T-helper 17 cell (primary cell): ENCODE measurements at regions not wholly inside any gene's neighbourhood (a gene's known extent, or its start where the extent isn't known, plus 50 kb on each side); places are given as distances from the start of the nearest gene placed in this dataset.

Experiments used
- ATAC-seq: fragments of 150-1000 bp; cut with Tn5 transposase; 2 replicates; pipeline ENCODE4 v1.10.0; 2021; ENCODE audit warnings: mild to moderate bottlenecking, moderate library complexity
- DNase-seq, 3 donors: peaks; one replicate each; pipeline versions ENCODE4 v3.0.0 to v3.0.0-alpha.2; 2020 to 2021
- H3K9me3 ChIP-seq: one replicate; pipeline ENCODE4 v1.7.0; 2013; ENCODE audit warnings: low read length, mild to moderate bottlenecking; ENCODE audit not compliant: control insufficient read depth, poor library complexity, severe bottlenecking
- H3K27ac Mint-ChIP-seq: one replicate; pipeline ENCODE4 v1.8.0; 2022; ENCODE audit warnings: mild to moderate bottlenecking, moderate library complexity, mixed read lengths
- H3K27me3 Mint-ChIP-seq: one replicate; pipeline ENCODE4 v1.8.0; 2022; ENCODE audit warnings: mixed read lengths
- H3K36me3 Mint-ChIP-seq: one replicate; pipeline ENCODE4 v1.8.0; 2022; ENCODE audit warnings: low read depth, mixed read lengths
- H3K4me1 Mint-ChIP-seq: one replicate; pipeline ENCODE4 v1.8.0; 2022; ENCODE audit warnings: mild to moderate bottlenecking, mixed read lengths
- H3K4me3 Mint-ChIP-seq: one replicate; pipeline ENCODE4 v1.8.0; 2022; ENCODE audit warnings: mild to moderate bottlenecking, moderate library complexity, mixed read lengths

DNA sequence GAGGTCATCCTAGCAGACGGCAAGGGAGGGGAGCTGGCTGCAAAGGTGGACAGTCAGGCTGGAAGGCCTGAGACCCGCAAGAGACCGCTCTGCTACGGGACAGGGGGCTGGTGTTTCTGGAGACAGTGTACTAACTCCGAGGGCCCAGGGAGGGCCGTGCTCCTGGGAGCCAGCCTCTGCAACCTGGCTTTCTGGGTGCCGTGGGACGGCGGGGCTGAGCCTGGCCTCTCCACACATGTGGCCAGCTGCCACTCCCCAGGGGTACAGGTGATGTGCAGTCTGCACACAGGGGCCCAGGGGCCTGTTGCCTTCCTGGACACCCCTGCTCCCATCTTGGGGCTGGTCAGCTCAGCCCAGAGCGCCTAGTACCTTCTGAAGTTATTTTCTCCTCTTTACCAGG is 92.2 kb downstream of the MRPL36 start:
- DNase-seq (no peak), ATAC-seq (no peak)
- no peak overlapping the region for H3K27ac Mint-ChIP-seq
- peaks cover 63% of the 10 kb centered on the region for H3K27me3 Mint-ChIP-seq
- H3K4me3 Mint-ChIP-seq = no peak overlapping the region
- H3K4me1 Mint-ChIP-seq = peaks cover 6% of the 10 kb centered on the region
- H3K9me3 ChIP-seq = no peaks in the 10 kb centered on the region
- peaks cover 11% of the 10 kb centered on the region for H3K36me3 Mint-ChIP-seq

DNA sequence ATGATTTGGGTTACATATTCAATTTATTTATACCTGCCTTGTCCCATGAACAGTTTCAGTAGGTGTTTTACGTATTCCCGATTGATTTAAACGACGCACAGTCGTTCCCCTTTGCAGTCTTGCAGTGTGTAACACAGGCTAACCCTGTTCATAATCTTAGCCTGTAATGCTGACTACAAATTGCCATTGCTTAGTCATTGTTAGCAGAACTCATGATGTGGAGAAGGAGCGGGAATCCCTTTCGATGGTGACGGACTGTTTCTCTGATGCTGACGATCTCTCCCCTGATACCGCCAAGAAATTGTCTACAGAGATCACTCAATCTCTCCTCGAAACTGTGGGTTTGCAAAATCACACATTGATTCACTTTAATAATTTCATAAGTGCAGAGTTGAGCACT is 93.2 kb downstream of the MRPL36 start:
- no peaks in the 10 kb centered on the region for H3K9me3 ChIP-seq
- no peak overlapping the region for H3K27ac Mint-ChIP-seq
- DNase-seq (no peak), ATAC-seq (no peak)
- H3K4me1 Mint-ChIP-seq = peaks cover 6% of the 10 kb centered on the region
- H3K27me3 Mint-ChIP-seq = peaks cover 73% of the 10 kb centered on the region
- no peak overlapping the region for H3K4me3 Mint-ChIP-seq
- peaks cover 11% of the 10 kb centered on the region for H3K36me3 Mint-ChIP-seq

GRCh38 chr5:1706021-1706420 is 93.6 kb downstream of the MRPL36 start:
- H3K36me3 Mint-ChIP-seq = peaks cover 11% of the 10 kb centered on the region

GRCh38 chr5:1704676-1705075 is 95.0 kb downstream of the MRPL36 start:
- Mint-ChIP-seq H3K4me3 (no peak overlapping the region), H3K4me1 (peaks cover 6% of the 10 kb centered on the region), H3K36me3 (peaks cover 11% of the 10 kb centered on the region), H3K27me3 (peaks cover 82% of the 10 kb centered on the region), H3K27ac (no peak overlapping the region)
- no peaks in the 10 kb centered on the region for H3K9me3 ChIP-seq
- DNase-seq = no peak
- no peak for ATAC-seq

More at GRCh38 chr5:1706021-1706420, 93.6 kb downstream of the MRPL36 start:
- Mint-ChIP-seq H3K27me3 (peaks cover 77% of the 10 kb centered on the region), H3K27ac (no peak overlapping the region), H3K4me3 (no peak overlapping the region), H3K4me1 (peaks cover 6% of the 10 kb centered on the region)
- H3K9me3 ChIP-seq = no peaks in the 10 kb centered on the region
- DNase-seq = no peak
- ATAC-seq = no peak

- H3K4me1 Mint-ChIP-seq = peaks cover 4% of the 10 kb centered on the region
- H3K36me3 Mint-ChIP-seq = peaks cover 11% of the 10 kb centered on the region
- no peak for DNase-seq
- peaks cover 82% of the 10 kb centered on the region for H3K27me3 Mint-ChIP-seq
- no peak for ATAC-seq
- H3K4me3 Mint-ChIP-seq = no peak overlapping the region
- no peaks in the 10 kb centered on the region for H3K9me3 ChIP-seq
- H3K27ac Mint-ChIP-seq = no peak overlapping the region
Observed at GRCh38 chr5:1704266-1704665, 95.4 kb downstream of the MRPL36 start.

GRCh38 chr5:1703352-1704050 is 96.1 kb downstream of the MRPL36 start:
- H3K9me3 ChIP-seq = no peaks in the 10 kb centered on the region
- no peak overlapping the region for H3K27ac Mint-ChIP-seq
- ATAC-seq = no peak
- peaks cover 80% of the 10 kb centered on the region for H3K27me3 Mint-ChIP-seq
- H3K4me1 Mint-ChIP-seq = no peaks in the 10 kb centered on the region
- H3K36me3 Mint-ChIP-seq = peaks cover 7% of the 10 kb centered on the region
- no peak overlapping the region for H3K4me3 Mint-ChIP-seq
- no peak for DNase-seq

DNA sequence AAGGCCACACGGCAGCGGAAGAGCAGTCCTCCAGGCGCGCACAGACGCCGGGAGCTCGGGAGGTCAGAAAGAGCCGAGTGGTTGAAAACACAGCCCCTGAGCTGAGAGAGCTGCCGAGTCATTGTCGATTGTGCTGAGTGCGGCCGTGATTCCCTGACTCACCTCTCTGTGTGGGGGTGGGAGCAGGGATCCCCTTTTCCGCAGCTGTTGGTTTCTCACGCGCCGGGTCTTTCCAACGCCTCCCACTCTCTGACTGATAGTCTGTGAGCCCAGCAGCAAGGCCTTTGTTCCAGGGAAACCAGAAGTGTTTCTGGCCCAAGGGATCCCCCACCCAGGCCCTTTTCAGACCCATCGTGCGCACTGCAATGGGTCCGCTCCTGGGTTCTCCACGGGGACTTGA is 97.3 kb downstream of the MRPL36 start:
- H3K27me3 Mint-ChIP-seq = peaks cover 80% of the 10 kb centered on the region
- H3K4me1 Mint-ChIP-seq = no peaks in the 10 kb centered on the region
- ATAC-seq = no peak
- no peak overlapping the region for H3K4me3 Mint-ChIP-seq
- H3K27ac Mint-ChIP-seq = no peak overlapping the region
- DNase-seq = no peak
- no peaks in the 10 kb centered on the region for H3K9me3 ChIP-seq
- H3K36me3 Mint-ChIP-seq = peaks cover 4% of the 10 kb centered on the region

DNA sequence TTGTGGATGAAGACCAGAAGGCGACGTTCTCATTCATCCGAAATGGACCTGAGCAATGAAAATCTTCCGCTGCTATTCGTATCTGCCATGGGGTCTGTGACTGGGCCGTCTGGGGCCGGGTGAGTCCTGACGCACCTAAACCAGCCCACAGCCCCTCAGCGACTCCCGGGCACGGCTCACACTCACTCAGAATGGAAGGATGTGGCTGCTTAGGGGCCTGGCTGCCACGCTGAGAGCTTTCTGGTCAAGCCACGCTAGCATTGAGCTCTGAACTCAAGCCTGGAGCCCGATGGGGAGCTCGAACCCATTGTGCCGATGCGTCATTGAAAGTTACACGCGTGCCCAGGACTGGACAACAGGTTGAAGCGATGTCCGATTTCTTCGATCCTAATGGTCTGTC is 97.8 kb downstream of the MRPL36 start:
- DNase-seq (no peak), ATAC-seq (no peak)
- Mint-ChIP-seq H3K27me3 (peaks cover 78% of the 10 kb centered on the region), H3K27ac (no peak overlapping the region), H3K36me3 (peaks cover 4% of the 10 kb centered on the region), H3K4me3 (no peak overlapping the region), H3K4me1 (no peaks in the 10 kb centered on the region)
- no peaks in the 10 kb centered on the region for H3K9me3 ChIP-seq

GRCh38 chr5:1701216-1701864 is 98.3 kb downstream of the MRPL36 start:
- Mint-ChIP-seq H3K4me3 (no peak overlapping the region), H3K27me3 (peaks cover 78% of the 10 kb centered on the region), H3K4me1 (no peaks in the 10 kb centered on the region), H3K36me3 (peaks cover 6% of the 10 kb centered on the region), H3K27ac (no peak overlapping the region)
- no peak for DNase-seq
- no peak for ATAC-seq
- no peaks in the 10 kb centered on the region for H3K9me3 ChIP-seq

- no peak for ATAC-seq
- H3K27me3 Mint-ChIP-seq = peaks cover 71% of the 10 kb centered on the region
- H3K4me3 Mint-ChIP-seq = no peak overlapping the region
- H3K9me3 ChIP-seq = no peaks in the 10 kb centered on the region
- H3K4me1 Mint-ChIP-seq = no peaks in the 10 kb centered on the region
- no peak overlapping the region for H3K27ac Mint-ChIP-seq
- no peak for DNase-seq
- H3K36me3 Mint-ChIP-seq = peaks cover 6% of the 10 kb centered on the region
Observed at GRCh38 chr5:1699394-1699793, 100.2 kb downstream of the MRPL36 start.

GRCh38 chr5:1698589-1699316 is 100.9 kb downstream of the MRPL36 start:
- H3K27me3 Mint-ChIP-seq = peaks cover 76% of the 10 kb centered on the region
- ATAC-seq (no peak), DNase-seq (no peak)
- no peak overlapping the region for H3K27ac Mint-ChIP-seq
- no peak overlapping the region for H3K4me3 Mint-ChIP-seq
- peaks cover 6% of the 10 kb centered on the region for H3K36me3 Mint-ChIP-seq
- H3K9me3 ChIP-seq = no peaks in the 10 kb centered on the region
- no peaks in the 10 kb centered on the region for H3K4me1 Mint-ChIP-seq

- peaks cover 2% of the 10 kb centered on the region for H3K36me3 Mint-ChIP-seq
- no peaks in the 10 kb centered on the region for H3K4me1 Mint-ChIP-seq
- H3K9me3 ChIP-seq = peaks cover 4% of the 10 kb centered on the region
- no peak overlapping the region for H3K4me3 Mint-ChIP-seq
- ATAC-seq (no peak), DNase-seq (no peak)
- H3K27ac Mint-ChIP-seq = no peak overlapping the region
- H3K27me3 Mint-ChIP-seq = peaks cover 32% of the 10 kb centered on the region
Observed at GRCh38 chr5:1692381-1692780, 107.3 kb downstream of the MRPL36 start.

DNA sequence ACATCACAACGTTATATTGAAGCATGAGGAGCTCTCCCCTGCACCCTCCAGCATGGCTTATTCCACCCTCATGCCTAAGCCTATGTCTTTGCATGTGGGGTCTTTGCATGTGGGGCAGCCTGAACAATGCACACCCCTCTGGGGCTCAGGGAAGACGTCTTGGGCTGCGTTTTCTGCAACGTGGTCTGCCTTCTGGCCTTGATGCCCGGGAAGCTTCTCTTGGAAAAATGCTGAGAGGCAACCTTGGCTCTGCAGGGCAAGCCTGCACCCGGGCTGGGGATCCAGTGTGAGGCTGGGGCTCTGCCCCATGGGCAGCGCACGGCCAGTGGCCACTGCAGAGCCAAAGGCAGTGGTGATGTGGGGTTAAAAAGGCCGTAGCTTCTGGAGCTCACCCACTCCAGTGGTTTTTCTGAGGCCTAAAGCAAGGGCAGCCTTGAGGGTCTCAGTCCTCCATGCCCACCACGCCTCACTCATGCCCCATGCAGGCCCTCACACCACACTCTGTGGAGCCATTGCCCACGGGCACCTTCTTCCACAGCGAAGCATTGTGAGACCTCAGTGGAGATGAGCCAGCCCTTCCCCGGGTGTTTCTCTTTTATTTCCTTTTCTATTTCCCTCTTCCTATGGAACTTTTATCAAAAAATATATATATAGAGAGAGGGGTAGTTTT is 112.2 kb downstream of the MRPL36 start:
- Mint-ChIP-seq H3K36me3 (no peaks in the 10 kb centered on the region), H3K4me3 (no peak overlapping the region), H3K4me1 (no peaks in the 10 kb centered on the region), H3K27ac (no peak overlapping the region), H3K27me3 (peaks cover 31% of the 10 kb centered on the region)
- ATAC-seq (no peak), DNase-seq (no peak)
- peaks cover 4% of the 10 kb centered on the region for H3K9me3 ChIP-seq
